ENCODE measurements at regions not wholly inside any gene's neighbourhood (a gene's known extent, or its start where the extent isn't known, plus 50 kb on each side); places are given as distances from the start of the nearest gene placed in this dataset.
A peak's percentile ranks its signal among the peaks of the same experiment; 100 is the strongest.

- Histone ChIP-seq H3K4me3 (no peak overlapping the region), H3K27ac (no peak overlapping the region), H3K9me3 (no peaks in the 10 kb centered on the region), H3K4me1 (peaks cover 15 to 40% of the 10 kb centered on the region in 2 donors), H3K27me3 (no peaks in the 10 kb centered on the region), H3K36me3 (no peaks in the 10 kb centered on the region)
- TF ChIP-seq CTCF (IDR thresholded peaks at IDR 0.05 in 4 of 5, conservative IDR thresholded peaks at IDR 0.05 in 1 of 5), result no peak
- TF ChIP-seq POLR2A (IDR thresholded peaks at IDR 0.05), result no peak
- intact Hi-C loops (cut with DNase I; ENCODE audit: low total_unique reads) (no loop called here), in situ Hi-C loops (cut with MboI; ENCODE audit: low sequenced_read_pairs in 4 of 4) (no loop called here)
- no peak for DNase-seq
- ATAC-seq, result peak; percentile 36 to 63
These were observed 601.2 kb upstream of the KCNMB2 start for GRCh38 chr3:177935047-177935446.

- Histone ChIP-seq H3K4me3 (no peak overlapping the region), H3K9me3 (no peaks in the 10 kb centered on the region), H3K27me3 (no peaks in the 10 kb centered on the region), H3K36me3 (no peaks in the 10 kb centered on the region), H3K27ac (no peak overlapping the region), H3K4me1 (peaks cover 15 to 32% of the 10 kb centered on the region in 2 donors)
- intact Hi-C loops (cut with DNase I; ENCODE audit: low total_unique reads) (no loop called here), in situ Hi-C loops (cut with MboI; ENCODE audit: low sequenced_read_pairs in 4 of 4) (no loop called here)
- no peak for TF ChIP-seq POLR2A (IDR thresholded peaks at IDR 0.05)
- TF ChIP-seq CTCF (IDR thresholded peaks at IDR 0.05 in 4 of 5, conservative IDR thresholded peaks at IDR 0.05 in 1 of 5), result no peak
- DNase-seq (no peak), ATAC-seq (no peak)
These were observed 599.5 kb upstream of the KCNMB2 start for GRCh38 chr3:177936721-177937120.

- Histone ChIP-seq H3K36me3 (no peaks in the 10 kb centered on the region), H3K4me1 (no peaks in the 10 kb centered on the region), H3K27me3 (no peaks in the 10 kb centered on the region), H3K9me3 (no peaks in the 10 kb centered on the region), H3K27ac (no peak overlapping the region), H3K4me3 (no peak overlapping the region)
- ATAC-seq (no peak), DNase-seq (no peak)
- TF ChIP-seq CTCF (IDR thresholded peaks at IDR 0.05 in 4 of 5, conservative IDR thresholded peaks at IDR 0.05 in 1 of 5) (no peak), POLR2A (IDR thresholded peaks at IDR 0.05) (no peak)
- in situ Hi-C loops (cut with MboI; ENCODE audit: low sequenced_read_pairs in 4 of 4), result no loop called here
- intact Hi-C loops (cut with DNase I; ENCODE audit: low total_unique reads), result no loop called here
These were observed 593.3 kb upstream of the KCNMB2 start for GRCh38 chr3:177942911-177943310.

DNA sequence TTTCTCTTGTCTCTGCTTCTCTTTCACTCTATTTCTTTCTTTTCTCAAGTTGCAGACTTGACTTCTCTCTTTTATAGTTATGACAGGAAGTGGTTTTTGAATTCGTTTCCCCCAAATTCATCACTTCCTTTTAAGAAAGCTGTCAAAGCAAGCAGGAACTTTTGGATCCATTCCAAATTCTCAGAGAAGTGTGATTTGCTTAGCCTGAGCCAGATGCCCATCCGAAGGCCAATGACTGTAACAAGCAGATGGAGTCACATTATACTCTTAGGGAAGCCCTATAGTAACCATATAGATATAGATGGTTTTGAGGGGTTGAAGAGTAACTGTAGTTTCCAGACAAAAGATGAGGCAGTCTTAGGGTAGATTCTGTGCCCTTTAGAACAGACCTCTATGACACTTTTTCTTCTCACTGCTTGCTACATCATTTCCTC, 592.0 kb upstream of the KCNMB2 start:
- in situ Hi-C loops (cut with MboI; ENCODE audit: low sequenced_read_pairs in 4 of 4) (no loop called here), intact Hi-C loops (cut with DNase I; ENCODE audit: low total_unique reads) (no loop called here)
- ATAC-seq (no peak), DNase-seq (no peak)
- Histone ChIP-seq H3K27ac (no peak overlapping the region), H3K4me3 (no peak overlapping the region), H3K4me1 (no peaks in the 10 kb centered on the region), H3K9me3 (no peaks in the 10 kb centered on the region), H3K27me3 (no peaks in the 10 kb centered on the region), H3K36me3 (no peaks in the 10 kb centered on the region)
- TF ChIP-seq CTCF (IDR thresholded peaks at IDR 0.05 in 4 of 5, conservative IDR thresholded peaks at IDR 0.05 in 1 of 5) (no peak), POLR2A (IDR thresholded peaks at IDR 0.05) (no peak)

- TF ChIP-seq POLR2A (IDR thresholded peaks at IDR 0.05), result no peak
- TF ChIP-seq CTCF (IDR thresholded peaks at IDR 0.05 in 4 of 5, conservative IDR thresholded peaks at IDR 0.05 in 1 of 5), result no peak
- no peaks in the 10 kb centered on the region for H3K36me3 ChIP-seq
- H3K9me3 ChIP-seq, result no peaks in the 10 kb centered on the region
- H3K27me3 ChIP-seq, result no peaks in the 10 kb centered on the region
- in situ Hi-C loops (cut with MboI; ENCODE audit: low sequenced_read_pairs in 4 of 4) (no loop called here), intact Hi-C loops (cut with DNase I; ENCODE audit: low total_unique reads) (no loop called here)
- H3K4me1 ChIP-seq, result no peaks in the 10 kb centered on the region
- H3K27ac ChIP-seq, result no peak overlapping the region
- H3K4me3 ChIP-seq, result no peak overlapping the region
- ATAC-seq (no peak), DNase-seq (no peak)
These were observed 590.2 kb upstream of the KCNMB2 start for GRCh38 chr3:177946048-177946447.
